Medulla oblongata (tissue), 1 donor: ENCODE measurements at regions not wholly inside any gene's neighbourhood (a gene's known extent, or its start where the extent isn't known, plus 50 kb on each side); places are given as distances from the start of the nearest gene placed in this dataset.
"Not testable (repeated sequence)": the region's sequence is repeated elsewhere in the genome, so short reads cannot be mapped to it uniquely, and the experiment has no call there.

ENCODE experiments used
- DNase-seq: peaks from one replicate; pipeline ENCODE4 v3.0.0-alpha.2; 2015; ENCODE audit errors: extremely low spot score

DNA sequence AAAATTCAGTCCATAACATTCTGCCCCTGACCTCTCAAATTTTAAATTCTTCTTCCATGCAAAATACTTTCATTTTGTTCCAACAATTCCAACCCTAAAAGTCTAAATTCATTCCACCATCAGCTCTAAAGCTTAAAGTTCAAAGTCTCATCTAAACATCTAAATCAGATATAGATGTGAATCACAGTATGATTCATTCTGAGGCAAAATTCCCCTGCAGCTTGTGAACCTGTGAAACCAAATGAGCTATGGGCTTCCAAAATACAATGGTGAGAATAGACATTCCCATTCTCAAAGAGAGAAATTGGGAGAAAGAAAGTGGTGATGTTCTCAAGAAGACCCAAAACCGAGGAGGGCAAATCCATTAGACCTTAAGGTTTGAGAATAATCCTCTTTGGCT, 309.8 kb downstream of the HIVEP2 start:
- DNase-seq = no peak

DNA sequence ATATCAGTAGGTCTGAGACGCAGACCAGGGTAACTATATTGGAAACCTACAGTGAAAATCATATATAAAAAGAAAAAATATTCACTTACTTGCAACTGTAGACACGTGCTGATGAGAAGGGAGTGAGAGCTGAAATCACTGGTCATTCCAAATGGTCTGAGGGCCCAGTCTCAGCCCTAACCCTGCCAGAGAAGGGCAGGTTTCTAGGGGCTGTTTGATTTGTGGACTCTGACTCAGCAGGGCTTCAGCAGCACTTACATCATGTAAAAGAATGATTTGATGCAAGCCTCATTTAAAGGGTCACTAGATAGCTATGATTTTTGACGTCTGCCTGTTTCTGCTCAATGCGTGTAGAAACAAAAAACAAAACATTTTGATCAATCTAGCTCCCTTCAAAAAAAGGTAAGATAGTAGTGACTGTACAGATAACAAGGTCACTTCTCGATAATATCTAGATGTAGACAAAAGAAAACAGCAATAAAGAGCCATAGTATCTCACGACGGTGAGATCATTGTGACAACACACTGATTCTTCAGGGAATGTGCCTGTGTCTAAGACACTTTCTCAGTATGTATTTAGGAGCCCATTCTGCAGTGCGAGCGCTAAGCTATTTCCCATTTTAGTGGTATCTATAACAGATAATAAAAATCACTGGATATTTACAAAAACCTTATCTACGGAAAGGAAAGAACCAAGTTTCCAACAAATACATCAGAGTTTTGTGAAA, 307.2 kb downstream of the HIVEP2 start:
- DNase-seq = no peak

- DNase-seq = no peak
Observed at GRCh38 chr6:142642651-142643050, 302.3 kb downstream of the HIVEP2 start.

DNA sequence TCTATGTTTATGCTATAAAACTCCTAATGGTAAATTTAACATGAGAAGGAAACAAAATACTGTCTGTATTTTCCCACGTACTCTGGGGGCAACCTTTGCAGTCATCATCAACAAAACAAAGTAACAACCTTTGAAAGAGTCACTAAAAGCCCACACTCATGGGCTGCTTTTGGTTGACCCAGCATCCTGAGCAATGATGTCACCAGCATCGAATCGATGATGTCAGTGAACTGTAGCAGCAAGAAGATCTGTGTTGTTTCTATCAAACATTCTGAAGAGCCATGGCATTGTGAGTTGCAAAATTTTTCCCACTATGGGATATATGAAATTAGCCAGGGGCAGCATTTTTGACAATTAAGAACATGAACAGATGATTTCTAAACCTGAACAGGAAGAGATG, 300.1 kb downstream of the HIVEP2 start:
- no peak for DNase-seq

DNA sequence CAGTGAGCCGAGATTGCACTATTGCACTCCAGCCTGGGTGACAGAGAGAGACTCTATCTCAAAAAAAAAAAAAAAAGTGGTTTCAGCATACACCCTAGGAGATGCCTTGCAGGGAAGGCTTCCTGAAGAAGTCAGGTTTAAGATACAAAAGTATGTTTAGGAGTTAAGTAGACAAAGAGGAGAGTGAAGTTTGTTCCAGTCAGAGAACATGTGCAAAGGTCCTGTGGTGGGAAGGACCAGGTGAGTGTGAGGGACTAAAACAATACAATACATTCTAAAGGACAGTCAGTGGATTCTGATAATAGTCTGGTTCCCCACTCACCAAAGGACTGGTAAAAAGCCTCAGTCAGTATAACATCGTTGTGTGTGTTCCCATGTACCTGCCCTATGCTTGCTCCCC, 299.3 kb downstream of the HIVEP2 start:
- no peak for DNase-seq

DNA sequence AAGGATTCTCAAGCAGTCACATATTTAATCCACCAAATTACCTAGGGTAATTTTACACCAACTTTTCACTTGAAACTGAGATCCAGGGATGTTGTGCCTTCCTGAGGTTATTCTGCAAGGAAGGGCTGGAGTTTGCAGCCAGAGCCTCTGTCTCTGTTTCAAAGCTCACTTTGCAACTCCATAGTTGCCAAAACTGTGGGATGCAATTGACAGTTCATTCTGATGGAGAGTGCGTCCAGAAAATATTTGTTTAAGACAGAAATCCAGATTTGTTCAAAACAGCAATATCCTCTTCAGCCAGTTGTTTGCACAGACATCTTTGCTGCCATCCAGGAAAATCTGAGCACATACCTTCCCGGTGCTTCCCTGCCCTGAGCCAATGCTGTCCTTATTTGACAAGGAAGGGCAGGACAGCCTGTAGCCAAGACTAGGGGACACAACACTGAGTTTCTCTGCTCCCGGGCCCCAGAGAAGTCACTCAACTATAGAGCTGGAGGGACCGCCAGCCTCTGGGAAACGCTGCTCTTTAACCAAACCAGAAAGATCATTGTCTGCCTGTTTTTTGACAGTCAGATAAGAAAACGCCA, 297.4 kb downstream of the HIVEP2 start:
- no peak for DNase-seq

GRCh38 chr6:142648036-142648451, 296.9 kb downstream of the HIVEP2 start:
- no peak for DNase-seq

DNA sequence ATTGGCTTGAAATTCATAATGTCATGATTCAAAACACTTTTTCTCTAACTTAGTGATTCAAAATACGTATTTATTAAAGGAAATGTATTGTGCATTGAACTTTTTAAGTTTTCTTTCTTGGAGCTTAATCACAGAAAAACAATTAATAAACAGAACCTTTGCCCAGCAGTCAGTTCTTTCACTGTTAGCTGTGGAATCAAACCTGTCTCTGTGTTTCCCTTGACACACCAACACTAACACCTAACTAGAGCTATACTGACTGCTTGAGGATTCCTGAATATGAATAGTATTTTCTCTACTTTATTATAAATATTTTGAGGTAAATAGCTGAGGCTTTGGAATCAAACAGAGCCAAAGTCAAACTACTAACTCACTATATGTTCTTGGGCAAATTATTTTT, 296.4 kb downstream of the HIVEP2 start:
- no peak for DNase-seq

- not testable (repeated sequence) for DNase-seq
Observed at GRCh38 chr6:142649438-142650234, 295.3 kb downstream of the HIVEP2 start.

DNA sequence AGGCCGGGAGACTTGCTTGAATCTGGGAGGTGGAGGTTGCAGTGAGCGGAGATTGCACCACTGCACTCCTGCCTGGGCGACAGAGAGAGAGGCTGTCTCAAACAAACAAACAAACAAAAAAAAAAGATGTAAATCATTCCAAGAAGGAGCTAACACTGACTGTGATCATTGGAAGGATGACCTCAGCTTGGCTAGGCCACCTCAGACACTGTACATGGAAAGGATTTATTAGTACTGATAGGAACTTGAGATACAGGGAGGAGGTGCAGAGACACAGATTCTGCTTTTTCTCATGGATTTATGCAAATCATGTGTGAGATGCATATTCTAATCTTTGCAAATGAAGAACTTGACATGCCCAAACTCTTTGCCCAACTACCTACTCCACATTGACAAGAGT, 293.6 kb downstream of the HIVEP2 start:
- DNase-seq = no peak

DNA sequence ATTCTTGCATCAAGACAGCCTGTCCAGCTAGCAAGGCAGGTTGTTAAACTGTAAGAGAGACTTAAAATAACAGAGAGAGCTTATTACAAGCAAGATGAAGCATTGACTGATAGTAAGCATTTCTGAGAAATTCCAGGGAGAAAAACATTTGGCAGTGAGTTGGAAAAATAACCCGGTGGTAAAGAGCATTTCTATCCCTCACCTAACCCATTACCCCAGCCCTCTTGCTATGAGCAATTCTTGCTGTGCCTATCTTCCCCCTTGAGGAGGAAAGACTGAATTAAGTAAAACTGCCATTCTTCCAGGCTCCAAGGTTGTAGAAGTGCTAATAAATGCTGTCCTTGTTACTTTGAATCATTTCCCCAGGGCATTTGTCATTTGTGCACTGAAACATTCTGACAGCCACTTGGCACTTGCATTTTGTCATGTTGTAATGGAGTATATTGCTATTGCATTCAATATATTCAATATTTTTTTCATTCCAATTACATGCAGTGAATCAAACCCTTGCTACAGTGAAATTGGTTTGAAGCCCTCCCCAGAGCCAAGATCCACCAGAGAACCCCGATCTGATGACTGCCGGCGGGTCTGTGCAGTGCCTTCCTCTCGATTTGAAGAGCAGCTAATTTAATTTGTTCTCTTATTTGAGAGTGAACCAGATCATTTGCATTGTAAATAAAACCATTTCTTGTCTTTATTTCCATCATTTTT, 291.1 kb downstream of the HIVEP2 start:
- DNase-seq = no peak

- no peak for DNase-seq
Observed at GRCh38 chr6:142659661-142660060, 285.3 kb downstream of the HIVEP2 start.

GRCh38 chr6:142665393-142665792, 279.6 kb downstream of the HIVEP2 start:
- DNase-seq = no peak

- DNase-seq = no peak
Observed at GRCh38 chr6:142666599-142667185, 278.3 kb downstream of the HIVEP2 start.

DNA sequence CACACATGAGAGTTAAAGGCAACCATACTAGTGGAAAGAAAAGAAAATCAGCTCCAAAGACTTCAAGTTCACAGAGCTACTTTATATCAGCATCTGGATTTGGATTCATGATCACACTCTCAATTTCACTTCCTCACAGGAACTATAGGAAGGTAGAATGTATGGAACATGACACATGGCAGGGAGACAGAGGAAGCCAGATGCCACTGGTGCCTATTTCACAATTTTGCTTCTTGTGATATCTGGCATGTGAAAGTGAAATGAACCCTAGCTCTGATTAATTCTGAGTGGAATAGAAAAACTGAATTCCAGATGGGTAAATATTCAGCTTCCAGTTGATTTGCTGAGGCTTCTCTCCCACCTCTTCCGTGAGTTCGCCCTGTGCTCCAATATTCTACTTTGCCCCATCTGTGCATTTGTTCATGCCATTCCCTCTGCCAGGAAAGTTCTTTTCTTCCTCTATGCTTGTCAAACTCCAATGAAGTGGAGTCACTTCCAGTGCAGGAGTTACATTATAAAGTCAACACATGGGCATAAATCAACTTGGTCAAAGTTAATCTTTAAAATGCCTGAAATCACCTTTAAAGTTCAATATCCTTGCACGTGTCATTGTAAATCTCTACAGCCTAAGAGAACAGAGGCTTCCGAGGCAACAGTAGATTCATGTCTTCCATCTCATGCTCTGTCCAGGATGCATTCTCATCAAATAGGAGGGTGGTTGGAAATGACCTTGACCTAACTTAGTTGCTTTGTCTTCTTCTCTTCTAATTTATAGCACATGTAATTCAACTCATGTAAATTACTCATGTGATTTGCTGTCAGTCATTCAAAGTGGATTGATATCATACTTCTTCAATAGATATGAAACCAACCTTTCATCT, 275.3 kb downstream of the HIVEP2 start:
- no peak for DNase-seq

- no peak for DNase-seq
Observed at GRCh38 chr6:142671791-142672190, 273.2 kb downstream of the HIVEP2 start.

GRCh38 chr6:142675517-142675916, 269.5 kb downstream of the HIVEP2 start:
- DNase-seq = no peak

DNA sequence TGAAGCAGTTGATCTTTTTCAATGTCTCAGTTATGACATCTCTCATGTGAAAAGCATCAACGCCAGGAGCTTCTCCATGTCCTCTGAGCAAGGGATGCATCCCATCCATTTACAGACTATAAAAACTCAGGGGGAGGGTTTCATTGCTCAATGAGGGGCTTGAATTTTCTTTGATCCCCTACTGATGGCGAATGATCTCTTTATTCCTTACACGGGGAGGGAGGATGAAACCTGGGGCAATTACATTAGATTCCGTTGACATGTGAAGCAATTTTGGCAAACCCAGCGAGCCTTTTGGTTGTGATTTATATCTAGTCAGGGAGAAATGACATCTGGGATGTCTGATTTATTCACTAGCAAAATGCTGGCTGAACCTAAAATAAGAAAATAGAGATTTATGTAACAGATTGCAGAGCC, 268.9 kb downstream of the HIVEP2 start:
- DNase-seq = no peak

GRCh38 chr6:142676647-142677192, 268.3 kb downstream of the HIVEP2 start:
- no peak for DNase-seq

GRCh38 chr6:142679907-142680700, 264.9 kb downstream of the HIVEP2 start:
- no peak for DNase-seq
